Sigmoid colon (tissue), 6 donors: ENCODE measurements at regions not wholly inside any gene's neighbourhood (a gene's known extent, or its start where the extent isn't known, plus 50 kb on each side); places are given as distances from the start of the nearest gene placed in this dataset.

Experiments used
- DNase-seq: peaks from one replicate; pipeline ENCODE4 v3.0.0-alpha.2; 2019
- H3K27ac ChIP-seq, 4 donors: fragments of 200-600 bp; sonication (generic); one replicate each; pipeline ENCODE4 v1.5.1; 2016 to 2019; ENCODE audit warnings: mild to moderate bottlenecking in 1 of 4
- H3K27me3 ChIP-seq, 3 donors: fragments of 200-600 bp; sonication (generic); one replicate each; pipeline ENCODE4 v1.5.1; 2019; ENCODE audit warnings: mild to moderate bottlenecking in 1 of 3
- H3K36me3 ChIP-seq, 4 donors: fragments of 200-600 bp; sonication (generic); one replicate each; pipeline ENCODE4 v1.5.1; 2016 to 2019
- H3K4me1 ChIP-seq, 4 donors: fragments of 200-600 bp; sonication (generic); one replicate each; pipeline ENCODE4 v1.5.1; 2017 to 2019
- H3K4me3 ChIP-seq, 4 donors: fragments of 200-600 bp; sonication (generic); one replicate each; pipeline ENCODE4 v1.5.1; 2017 to 2019; ENCODE audit warnings: mild to moderate bottlenecking in 2 of 4, moderate library complexity in 1 of 4
- H3K9me3 ChIP-seq, 4 donors: fragments of 200-600 bp in 3 of 4; sonication (generic) in 3 of 4; one replicate each; pipeline versions ENCODE4 v1.5.1 to v1.6.1; 2013 to 2019
- CTCF ChIP-seq, 4 experiments: fragments of 450-650 bp in 3 of 4; fragments of 200-600 bp in 1 of 4; IDR thresholded peaks; one replicate each; pipeline ENCODE4 v1.5.1; 2016 to 2019; ENCODE audit warnings: antibody characterized with exemption in 4 of 4, mild to moderate bottlenecking in 3 of 4, moderate library complexity in 2 of 4
- EP300 ChIP-seq, 4 donors: sonication (generic); formaldehyde crosslinking; IDR thresholded peaks; one replicate each; pipeline ENCODE4 v1.6.1; 2017; ENCODE audit warnings: antibody characterized with exemption in 4 of 4
- POLR2A ChIP-seq, 2 donors: fragments of 450-650 bp; IDR thresholded peaks; one replicate each; pipeline ENCODE4 v1.6.1; 2016; ENCODE audit warnings: antibody characterized with exemption in 2 of 2, mild to moderate bottlenecking in 2 of 2, moderate library complexity in 2 of 2
- POLR2AphosphoS5 ChIP-seq, 4 donors: sonication (generic); formaldehyde crosslinking; IDR thresholded peaks; one replicate each; pipeline ENCODE4 v1.6.1; 2017; ENCODE audit warnings: antibody characterized with exemption in 4 of 4
- WGBS, 2 donors: extraction: QIAGEN DNeasy Blood & Tissue Kit; methylation state at CpG; one replicate each; pipeline ENCODE4 v1.1.7; 2013; 5-methylcytosine and 5-hydroxymethylcytosine counted together
- intact Hi-C: fragments of 100-400 bp; cut with DNase I; formaldehyde crosslinking; loops from one replicate; pipeline ENCODE4 v1.15.1; 2023
- donor health status: healthy with polysubstance abuse.
- donor health status: healthy.

DNA sequence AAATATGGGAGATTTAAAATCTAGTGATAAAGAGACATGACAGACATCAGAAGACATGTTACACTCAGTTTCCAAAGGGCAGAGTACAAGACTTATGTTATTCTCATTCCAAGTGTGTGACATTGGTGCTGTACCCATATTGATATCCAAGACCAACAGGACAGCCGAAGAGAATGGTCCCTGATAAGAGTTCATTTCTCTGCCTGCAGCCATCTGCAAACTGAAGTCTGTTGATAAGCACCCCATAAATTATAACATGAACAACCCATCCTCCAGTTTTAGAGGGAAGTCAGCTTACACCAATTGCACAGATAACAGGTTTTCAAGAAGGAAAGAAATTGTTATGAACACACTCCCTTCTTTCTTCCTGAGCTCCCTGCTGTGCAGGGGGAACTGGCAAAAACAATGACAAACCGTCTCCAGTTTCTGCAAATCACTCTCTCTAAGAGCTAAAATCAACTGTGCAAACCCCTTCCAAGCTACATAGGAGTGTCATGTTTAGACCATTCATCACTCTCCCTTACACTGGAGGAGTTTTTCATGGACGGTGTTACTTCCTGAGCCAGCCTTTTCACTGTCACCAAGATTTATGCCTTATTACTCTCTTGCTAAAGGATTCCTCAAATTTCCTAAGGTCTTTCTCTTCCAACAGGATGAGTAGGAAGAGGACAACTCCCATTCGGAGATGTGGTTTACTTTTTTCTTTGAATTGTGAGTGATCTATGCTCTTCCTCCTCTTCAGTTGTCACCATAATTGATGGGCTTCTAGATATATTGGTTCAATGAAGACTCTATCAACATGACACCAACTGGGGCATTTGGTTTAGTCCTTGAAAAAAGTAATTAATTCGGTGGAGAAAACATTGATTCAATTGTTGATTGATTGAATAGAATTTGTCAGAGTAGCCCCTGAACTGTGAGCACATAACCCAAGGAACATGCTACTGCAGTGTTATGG, 80.3 kb upstream of the FAM171A1 start:
- H3K36me3 ChIP-seq: no peaks in the 10 kb centered on the region

GRCh38 chr10:15448598-15448997, 77.5 kb upstream of the FAM171A1 start:
- TF ChIP-seq POLR2AphosphoS5 (IDR thresholded peaks at IDR 0.05): no peak
- TF ChIP-seq POLR2A (IDR thresholded peaks at IDR 0.05): no peak
- no peak for TF ChIP-seq EP300 (IDR thresholded peaks at IDR 0.05)
- no peak for TF ChIP-seq CTCF (IDR thresholded peaks at IDR 0.05)
- H3K4me3 ChIP-seq: no peak overlapping the region

More for the DNA sequence above, 80.3 kb upstream of the FAM171A1 start:
- TF ChIP-seq POLR2A (IDR thresholded peaks at IDR 0.05): no peak
- no peak for TF ChIP-seq POLR2AphosphoS5 (IDR thresholded peaks at IDR 0.05)
- H3K4me3 ChIP-seq: no peak overlapping the region
- no peak for DNase-seq
- intact Hi-C loops: no loop called here
- no peaks in the 10 kb centered on the region for H3K4me1 ChIP-seq
- no peaks in the 10 kb centered on the region for H3K9me3 ChIP-seq
- no peak overlapping the region for H3K27ac ChIP-seq
- H3K27me3 ChIP-seq: peaks cover 0 to 19% (median 0%) of the 10 kb centered on the region in 3 donors
- WGBS, 2 donors: 53 to 73% methylated on average over 5 of the region's 5 CpGs

DNA sequence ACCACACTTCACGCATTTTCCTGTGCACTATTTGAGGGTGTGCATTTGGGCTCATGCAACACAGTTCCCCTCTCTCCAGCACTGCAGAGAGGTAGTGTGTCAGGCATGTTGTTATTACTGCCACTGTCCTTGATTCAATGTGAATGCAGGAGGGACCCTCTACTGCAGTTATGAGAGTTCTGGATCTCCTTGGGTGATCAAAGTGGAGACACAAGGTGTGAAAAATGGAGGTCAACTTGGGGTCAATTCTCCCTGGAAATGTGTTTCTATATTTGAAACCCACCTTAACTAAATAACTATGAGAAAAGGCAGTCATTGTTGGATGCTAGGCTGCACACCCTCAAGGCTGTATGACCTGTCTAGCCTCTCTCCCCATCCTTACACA, 73.9 kb upstream of the FAM171A1 start:
- Histone ChIP-seq H3K36me3 (no peaks in the 10 kb centered on the region), H3K27ac (no peak overlapping the region), H3K9me3 (no peaks in the 10 kb centered on the region), H3K4me3 (no peak overlapping the region), H3K27me3 (no peaks in the 10 kb centered on the region), H3K4me1 (peaks cover 0 to 2% (median 0%) of the 10 kb centered on the region in 4 donors)
- no peak for TF ChIP-seq CTCF (IDR thresholded peaks at IDR 0.05)
- TF ChIP-seq POLR2A (IDR thresholded peaks at IDR 0.05): no peak
- TF ChIP-seq EP300 (IDR thresholded peaks at IDR 0.05): no peak
- TF ChIP-seq POLR2AphosphoS5 (IDR thresholded peaks at IDR 0.05): no peak
- DNase-seq: no peak
- intact Hi-C loops: no loop called here
- WGBS, 2 donors: 90 to 97% methylated on average over 1 of the region's 1 CpG

More at GRCh38 chr10:15448598-15448997, 77.5 kb upstream of the FAM171A1 start:
- Histone ChIP-seq H3K27ac (no peak overlapping the region), H3K27me3 (peaks cover 0 to 14% (median 0%) of the 10 kb centered on the region in 3 donors), H3K4me1 (no peaks in the 10 kb centered on the region), H3K9me3 (no peaks in the 10 kb centered on the region), H3K36me3 (no peaks in the 10 kb centered on the region)
- intact Hi-C loops: no loop called here
- 91% methylated on average over 9 of the region's 9 CpGs for WGBS, 2 donors
- DNase-seq: no peak

GRCh38 chr10:15444105-15445005, 73.3 kb upstream of the FAM171A1 start:
- Histone ChIP-seq H3K4me3 (no peak overlapping the region), H3K9me3 (no peaks in the 10 kb centered on the region), H3K4me1 (peaks cover 0 to 8% (median under 1%) of the 10 kb centered on the region in 4 donors), H3K27ac (no peak overlapping the region), H3K36me3 (no peaks in the 10 kb centered on the region), H3K27me3 (no peaks in the 10 kb centered on the region)
- WGBS, 2 donors: 58 to 64% methylated on average over 8 of the region's 8 CpGs
- DNase-seq: no peak
- TF ChIP-seq POLR2A (IDR thresholded peaks at IDR 0.05) (no peak), POLR2AphosphoS5 (IDR thresholded peaks at IDR 0.05) (no peak), EP300 (IDR thresholded peaks at IDR 0.05) (no peak), CTCF (IDR thresholded peaks at IDR 0.05) (no peak)
- intact Hi-C loops: no loop called here

DNA sequence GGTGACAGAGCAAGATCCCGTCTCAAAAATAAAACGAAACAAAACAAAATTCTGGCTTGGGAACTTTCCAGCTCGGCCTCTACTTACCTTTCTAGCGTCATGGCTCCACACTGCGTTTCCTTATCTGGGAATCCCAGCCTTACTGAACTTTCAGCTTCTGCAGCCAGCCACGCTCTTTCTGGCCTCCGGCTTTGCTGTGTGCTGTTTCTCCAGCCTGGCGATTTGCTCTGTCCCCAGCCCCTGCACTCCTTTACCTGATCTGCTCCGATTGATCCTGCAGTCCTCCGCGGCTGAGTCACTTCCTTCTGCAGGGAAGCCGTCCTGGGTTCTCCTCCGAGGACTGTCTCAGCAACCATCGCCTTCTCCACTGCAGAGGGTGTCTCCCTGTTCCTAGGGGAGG, 71.0 kb upstream of the FAM171A1 start:
- TF ChIP-seq POLR2A (IDR thresholded peaks at IDR 0.05) (no peak), EP300 (IDR thresholded peaks at IDR 0.05) (no peak), POLR2AphosphoS5 (IDR thresholded peaks at IDR 0.05) (no peak), CTCF (IDR thresholded peaks at IDR 0.05) (no peak)
- Histone ChIP-seq H3K4me1 (peaks cover 0 to 11% (median 2%) of the 10 kb centered on the region in 4 donors), H3K27ac (no peak overlapping the region), H3K4me3 (no peak overlapping the region), H3K27me3 (no peaks in the 10 kb centered on the region), H3K9me3 (no peaks in the 10 kb centered on the region), H3K36me3 (no peaks in the 10 kb centered on the region)
- DNase-seq: no peak
- 89 to 90% methylated on average over 14 of the region's 14 CpGs for WGBS, 2 donors
- intact Hi-C loops: no loop called here
